HG02642 (cell line): ENCODE measurements at regions not wholly inside any gene's neighbourhood (a gene's known extent, or its start where the extent isn't known, plus 50 kb on each side); places are given as distances from the start of the nearest gene placed in this dataset.
"Not testable (repeated sequence)": the region's sequence is repeated elsewhere in the genome, so short reads cannot be mapped to it uniquely, and the experiment has no call there.

ENCODE experiments used
- ATAC-seq: cut with Tn5 transposase; IDR thresholded peaks from one replicate; pipeline ENCODE4 v1.9.1; 2021; ENCODE audit warnings: mild to moderate bottlenecking; ENCODE audit not compliant: unreplicated experiment, poor library complexity

DNA sequence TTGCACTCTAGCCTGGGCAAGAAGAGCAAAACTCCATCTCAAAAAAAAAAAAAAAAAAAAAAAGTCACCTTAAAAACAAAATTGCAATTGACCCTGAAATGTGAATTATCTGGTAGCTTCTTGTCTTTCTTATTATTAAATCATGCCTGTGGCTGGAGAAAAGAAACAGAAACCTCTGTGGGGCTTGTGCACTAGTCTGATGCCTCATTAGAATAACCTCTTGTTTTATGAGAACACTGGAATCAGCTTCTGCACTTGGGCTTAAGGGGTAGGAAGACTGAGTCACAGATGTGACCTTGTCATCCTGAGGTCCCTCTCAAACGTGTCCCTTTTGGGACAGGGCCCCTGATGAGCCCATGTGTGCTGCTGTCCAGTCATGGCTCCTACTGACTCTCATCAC lies 237.9 kb downstream of the DACT1 start:
- ATAC-seq, result no peak

DNA sequence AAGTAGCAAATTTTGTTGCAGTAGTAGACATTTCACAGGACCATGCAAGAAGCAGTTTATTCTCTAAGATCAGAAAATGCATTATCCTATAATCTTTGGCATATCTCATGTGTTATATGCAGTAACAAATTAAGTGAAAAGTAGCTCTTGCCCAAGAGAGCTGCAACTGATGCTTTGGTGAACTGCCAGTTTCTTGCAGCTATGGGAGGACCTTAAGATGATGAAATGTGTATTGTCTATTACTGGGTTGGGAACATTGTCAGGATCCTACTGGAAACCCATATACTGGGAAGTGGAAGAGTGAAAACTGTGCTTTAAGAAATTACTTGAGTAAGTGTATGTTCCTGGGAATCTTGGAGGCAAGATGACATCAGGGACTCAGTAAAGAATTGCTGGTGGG lies 238.8 kb downstream of the DACT1 start:
- ATAC-seq, result no peak

DNA sequence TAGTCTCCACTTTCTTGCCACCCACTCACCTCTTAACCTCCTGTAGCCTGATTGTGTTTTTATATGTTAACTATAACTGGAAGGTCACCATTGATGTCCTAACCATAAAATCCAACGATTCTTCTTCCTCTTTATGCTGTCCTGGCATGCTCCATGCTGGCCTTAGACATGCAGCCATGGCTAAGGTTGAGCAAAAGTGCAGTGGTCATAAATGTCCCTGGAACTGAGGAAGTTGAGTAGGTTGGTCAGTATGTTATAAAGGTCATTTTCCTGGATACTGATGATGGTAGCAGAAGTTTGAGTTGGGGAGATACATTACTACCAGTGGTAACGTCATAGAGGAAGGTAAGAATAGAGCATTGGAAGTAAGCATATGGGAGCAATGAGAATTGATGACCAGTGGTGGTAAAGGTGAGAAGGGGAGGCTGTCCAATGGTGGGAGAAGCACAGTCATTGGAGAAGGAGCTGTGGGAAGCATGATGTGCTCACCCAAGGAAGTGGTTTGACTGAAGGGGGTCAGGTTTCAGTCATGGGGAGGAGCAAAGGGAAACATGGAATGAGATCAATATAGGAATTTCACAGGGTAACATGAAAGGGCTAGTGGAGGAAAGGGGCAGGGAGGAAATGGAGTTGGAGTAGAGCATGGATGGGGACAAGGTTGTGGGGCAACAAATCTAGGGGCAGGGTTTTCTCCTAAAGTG lies 240.8 kb downstream of the DACT1 start:
- ATAC-seq, result no peak

DNA sequence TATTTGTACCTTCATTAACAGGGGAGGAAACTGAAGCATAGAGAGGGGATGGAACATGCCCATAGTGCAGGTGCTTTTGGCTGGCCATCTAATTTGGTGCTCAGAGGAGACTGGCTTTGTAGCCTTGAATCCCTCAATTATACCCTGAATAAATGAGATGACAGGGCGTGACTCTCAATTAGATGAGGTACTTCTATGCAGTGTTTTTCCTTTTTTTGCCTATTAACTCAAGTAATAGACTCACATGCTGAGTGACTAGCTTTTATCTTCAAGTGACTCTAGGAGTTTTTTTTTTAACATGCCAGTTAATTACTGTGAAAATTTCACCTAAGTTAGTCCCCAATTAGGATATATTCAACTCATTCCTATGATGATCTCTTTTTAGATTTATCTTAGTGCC lies 243.7 kb downstream of the DACT1 start:
- no peak for ATAC-seq

DNA sequence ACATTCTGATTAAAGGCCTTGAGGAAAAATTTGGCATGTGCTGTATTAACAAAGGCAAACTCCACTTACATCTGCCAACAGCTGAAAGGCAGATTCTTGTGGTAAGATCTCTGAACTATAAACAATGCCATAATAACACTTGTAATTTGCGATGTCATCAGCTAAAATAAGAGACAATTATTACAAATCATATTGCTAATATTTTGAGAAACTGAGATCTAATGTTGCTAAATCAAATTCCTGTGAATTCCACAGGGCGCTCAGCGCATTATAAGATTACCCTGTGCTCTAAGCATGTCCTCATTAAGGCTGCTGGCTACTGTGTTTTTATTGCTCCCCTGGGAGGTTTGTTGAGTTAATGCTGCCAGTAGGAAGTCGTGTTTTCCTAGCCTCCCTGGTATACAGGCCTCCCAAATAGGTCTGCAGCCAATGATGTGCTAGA lies 244.8 kb downstream of the DACT1 start:
- ATAC-seq, result no peak

DNA sequence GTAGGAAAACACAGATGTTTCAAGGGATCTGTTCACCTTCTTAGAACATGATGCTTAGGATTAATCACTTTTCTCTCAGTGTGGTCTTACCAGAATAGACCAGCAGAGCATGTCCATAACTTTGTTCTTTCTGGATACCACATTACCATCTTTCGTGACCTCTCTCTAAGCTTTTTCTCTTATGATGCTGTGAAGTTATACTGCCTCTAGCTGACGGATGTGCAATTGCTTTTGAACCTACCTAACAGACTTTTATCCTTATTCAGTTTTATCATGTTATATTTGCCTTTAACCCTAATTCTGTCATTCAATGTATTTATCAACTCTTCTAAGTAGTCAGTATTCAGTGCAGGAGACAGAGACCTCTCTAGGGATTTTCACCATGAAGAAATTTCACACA lies 246.7 kb downstream of the DACT1 start:
- no peak for ATAC-seq

DNA sequence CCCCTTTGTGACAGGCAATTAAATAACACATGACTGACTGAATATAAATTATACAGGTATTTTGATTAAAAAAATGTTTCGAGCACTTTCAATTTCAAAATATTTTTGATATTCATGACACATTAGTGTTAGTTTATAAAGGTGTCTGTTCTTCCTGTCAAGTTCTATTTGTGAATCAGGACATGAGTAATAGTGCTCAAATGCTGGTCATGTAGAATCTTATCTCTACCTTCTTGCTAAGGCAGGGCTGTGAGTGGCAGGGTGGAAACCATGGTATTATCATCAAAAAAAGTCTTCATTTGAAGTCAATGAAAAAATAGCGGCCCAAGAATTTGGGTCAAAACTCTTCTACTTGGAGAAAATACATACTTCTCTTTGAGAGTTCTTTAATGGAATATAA lies 250.2 kb downstream of the DACT1 start:
- ATAC-seq, result no peak

DNA sequence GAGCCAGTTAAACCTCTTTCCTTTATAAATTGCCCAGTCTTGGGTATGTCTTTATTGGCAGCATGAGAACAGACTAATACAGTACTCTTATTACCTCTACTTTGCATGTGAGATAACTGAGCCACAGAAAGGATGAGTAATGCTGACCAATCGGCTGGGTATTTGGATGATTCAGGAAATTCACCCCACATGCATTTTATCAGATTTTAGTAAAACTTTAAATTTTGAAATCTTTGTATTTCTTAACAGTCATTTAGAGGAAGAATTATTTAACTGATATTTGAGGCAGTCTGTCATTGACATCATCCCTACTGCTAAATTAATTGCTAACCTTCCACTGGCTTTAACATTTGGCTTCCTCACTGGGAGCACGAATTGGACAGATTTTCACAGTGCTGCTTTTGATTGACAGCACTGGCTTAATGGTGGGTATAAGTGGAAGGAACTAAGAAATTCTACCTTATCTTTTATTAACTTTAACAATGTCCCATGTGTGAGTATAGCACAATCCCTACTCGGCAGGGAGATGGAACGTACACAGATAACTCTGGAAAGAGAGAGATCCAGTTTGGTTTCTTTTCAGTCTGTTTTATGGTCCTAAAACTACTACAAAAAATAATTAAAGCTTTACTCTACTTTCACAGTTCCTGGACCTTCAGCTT lies 261.0 kb downstream of the DACT1 start:
- no peak for ATAC-seq

DNA sequence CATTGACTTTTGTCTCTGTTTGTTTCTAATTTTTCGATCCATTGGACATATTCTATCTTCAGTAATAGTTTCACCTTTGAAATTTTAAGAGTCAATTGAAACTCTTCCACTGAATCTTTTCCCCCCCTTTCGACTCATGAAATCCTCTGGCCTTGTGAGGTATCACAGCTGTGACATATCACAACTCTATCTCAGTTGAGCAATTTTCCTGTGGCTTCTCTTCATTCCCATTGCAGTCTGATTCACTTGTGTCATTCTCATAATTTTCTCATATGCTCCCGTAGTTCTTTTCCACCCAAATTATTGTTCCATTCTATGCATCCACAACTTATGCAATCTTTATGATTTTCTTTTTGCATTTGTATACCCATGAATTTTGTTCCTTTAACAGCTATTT lies 261.6 kb downstream of the DACT1 start:
- no peak for ATAC-seq

DNA sequence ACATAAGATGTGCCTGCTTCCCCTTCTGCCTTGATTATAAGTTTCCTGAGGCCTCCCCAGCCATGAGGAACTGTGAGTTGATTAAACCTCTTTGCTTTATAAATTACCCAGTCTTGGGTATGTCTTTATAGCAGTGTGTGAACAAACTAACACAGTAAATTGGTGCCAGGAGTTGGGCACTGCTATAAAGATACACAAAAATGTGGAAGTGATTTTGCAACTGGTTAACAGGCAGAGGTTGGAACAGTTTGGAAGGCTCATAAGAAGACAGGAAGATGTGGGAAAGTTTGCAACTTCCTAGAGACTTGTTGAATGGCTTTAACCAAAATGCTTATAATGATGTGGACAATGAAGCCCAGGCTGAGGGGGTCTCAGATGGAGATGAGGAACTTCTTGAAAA lies 264.1 kb downstream of the DACT1 start:
- no peak for ATAC-seq

DNA sequence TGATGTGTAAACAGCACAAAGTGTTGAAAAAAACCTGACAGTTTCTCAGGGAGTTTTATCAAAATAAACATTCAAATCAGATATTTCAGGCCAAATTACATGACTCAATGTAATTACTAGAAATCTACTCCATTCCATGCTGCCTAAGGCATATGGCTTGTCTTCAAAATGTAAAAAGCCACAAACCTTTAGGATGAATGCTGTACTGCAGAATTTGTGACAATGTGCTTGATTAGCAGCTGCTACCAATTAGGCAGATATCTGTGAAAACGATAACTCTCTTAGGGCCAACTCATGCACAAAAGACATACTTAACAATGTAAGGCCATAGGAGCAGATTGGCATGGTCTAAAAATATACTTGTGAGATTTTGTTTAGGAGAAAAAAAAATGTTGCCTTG lies 267.0 kb downstream of the DACT1 start:
- ATAC-seq, result no peak

DNA sequence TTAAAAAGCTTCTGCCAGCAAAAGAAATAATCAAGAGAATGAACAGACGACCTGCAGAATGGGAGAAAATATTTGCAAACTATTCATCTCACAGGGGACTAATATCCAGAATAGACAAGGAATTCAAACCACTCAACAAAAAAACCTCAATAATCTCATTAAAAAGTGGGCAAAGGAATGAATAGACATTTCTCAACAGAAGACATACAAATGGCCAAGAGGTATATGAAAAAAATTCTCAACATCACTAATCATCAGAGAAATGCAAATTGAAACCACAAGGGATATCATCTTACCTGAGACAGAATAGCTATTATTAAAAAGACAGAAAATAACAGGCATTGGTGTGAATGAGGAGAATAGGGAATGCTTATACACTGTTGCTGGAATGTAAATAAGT lies 270.0 kb downstream of the DACT1 start:
- ATAC-seq, result no peak

DNA sequence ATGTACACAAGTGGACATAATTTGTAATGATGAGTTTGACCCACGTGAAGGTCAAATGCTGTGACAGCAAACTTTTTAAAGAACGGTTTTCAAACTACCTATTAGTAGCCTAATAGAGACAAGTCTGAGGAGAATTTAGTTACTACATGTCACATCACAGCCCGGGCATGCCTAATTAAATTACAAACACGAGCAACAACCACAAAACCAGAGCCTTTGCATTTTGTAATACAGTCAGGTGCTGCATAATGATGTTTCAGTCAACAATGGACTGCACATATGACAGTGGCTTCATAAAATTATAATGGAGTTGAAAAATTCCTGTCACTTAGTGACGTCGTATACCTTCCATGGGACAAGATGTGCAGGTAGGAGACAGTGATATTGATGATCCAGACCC lies 274.5 kb downstream of the DACT1 start:
- no peak for ATAC-seq

DNA sequence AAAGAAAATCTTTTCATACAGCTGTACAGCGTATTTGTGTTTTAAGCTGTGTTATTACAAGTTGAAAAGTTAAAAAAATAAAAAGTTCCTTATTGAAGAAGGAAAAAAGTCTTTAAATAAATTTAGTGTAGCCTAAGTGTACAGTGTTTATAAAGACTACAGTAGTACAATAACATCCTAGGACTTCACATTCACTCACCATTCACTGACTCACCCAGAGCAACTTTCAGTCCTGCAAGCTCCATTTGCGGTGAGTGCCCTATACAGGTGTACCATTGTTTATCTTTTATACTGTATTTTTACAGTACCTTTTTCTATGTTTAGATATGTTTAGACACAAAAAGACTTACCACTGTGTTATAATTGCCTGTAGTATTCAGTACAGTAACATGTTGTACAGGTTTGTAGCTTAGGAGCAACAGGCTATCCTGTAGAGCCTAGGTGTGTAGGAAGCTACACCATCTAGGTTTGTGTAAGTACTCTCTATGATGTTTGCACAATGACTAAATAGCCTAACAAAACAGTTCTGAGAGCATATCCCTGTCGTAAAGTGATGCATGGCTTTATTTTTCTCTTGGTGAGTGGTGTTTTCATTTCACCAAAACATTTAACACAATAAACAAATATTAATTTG lies 275.2 kb downstream of the DACT1 start:
- no peak for ATAC-seq

DNA sequence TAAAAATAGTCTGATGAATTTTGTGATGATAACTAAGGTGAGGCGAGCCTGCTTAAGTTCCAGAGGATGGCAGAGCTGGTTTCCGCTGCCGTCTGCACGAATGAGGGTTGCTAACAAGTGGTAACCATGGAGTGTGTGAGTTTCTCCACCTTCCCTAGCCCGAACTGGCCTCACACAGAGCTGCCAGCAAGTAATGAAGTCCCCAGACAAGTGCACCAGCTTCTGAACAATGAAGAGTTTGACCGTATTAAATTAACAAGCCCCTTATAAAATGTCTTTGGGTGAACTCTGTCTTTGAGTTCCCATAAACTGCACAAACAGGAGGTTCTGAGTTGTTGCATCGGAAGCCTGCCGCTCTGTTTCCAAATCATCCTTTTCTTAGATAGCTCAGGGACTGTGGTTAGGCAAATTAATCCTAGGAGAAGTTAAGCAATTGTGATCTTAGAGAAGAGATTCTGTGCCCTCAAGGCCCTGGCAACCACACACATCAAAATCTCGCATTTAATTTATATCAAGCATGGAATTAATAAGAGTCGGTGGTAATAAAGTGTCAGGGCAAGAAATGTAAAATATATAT lies 274.1 kb upstream of the DAAM1 start:
- ATAC-seq, result no peak

DNA sequence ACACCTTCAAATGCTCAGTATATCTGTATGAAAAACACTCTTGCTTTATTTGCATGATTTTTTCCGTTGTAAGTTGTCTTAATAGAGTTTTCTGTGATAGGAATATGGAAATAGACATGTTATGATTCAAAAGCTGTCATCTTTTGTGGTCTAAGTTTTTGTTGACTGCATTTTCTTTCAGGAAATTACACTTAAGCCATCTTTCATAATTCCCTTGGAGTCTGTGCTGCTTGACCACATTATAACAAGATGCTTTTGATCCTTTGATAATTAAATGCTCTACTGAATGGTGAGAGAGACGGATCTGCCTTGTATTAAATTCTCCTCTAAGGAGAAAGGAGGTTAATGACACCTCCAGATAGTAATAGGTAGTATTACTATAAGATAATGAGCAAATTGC lies 272.8 kb upstream of the DAAM1 start:
- no peak for ATAC-seq

DNA sequence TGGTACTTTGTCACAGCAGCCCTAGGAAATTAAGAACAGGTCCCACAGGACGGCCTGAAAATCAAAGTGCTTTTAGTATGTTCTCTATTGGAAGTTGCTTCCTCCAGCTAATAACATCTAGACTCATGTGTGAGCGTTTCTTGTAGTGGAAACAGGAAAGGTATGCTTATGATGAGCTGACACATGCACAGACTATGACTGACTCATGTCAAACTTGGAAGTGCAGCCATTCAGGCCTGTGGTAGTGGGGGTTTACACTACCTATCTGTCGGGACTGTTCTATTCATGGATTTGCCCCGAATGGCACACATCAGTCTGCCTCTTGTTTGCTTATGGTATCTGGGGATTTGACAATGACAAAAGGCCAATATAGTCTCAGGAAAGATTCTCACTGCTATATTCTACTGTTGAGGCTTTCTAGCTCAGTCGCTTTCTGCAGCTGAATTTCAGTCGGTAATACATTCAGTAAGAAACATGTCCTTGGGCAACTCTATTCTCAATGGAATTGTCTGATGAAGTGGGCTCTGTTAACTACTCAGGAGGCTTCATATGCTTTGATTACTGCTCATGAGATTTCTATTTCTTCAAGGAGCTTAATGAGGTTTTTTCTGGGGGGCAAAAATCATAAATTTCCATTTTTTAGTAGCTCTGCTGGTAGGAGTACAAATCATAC lies 270.3 kb upstream of the DAAM1 start:
- ATAC-seq, result no peak

DNA sequence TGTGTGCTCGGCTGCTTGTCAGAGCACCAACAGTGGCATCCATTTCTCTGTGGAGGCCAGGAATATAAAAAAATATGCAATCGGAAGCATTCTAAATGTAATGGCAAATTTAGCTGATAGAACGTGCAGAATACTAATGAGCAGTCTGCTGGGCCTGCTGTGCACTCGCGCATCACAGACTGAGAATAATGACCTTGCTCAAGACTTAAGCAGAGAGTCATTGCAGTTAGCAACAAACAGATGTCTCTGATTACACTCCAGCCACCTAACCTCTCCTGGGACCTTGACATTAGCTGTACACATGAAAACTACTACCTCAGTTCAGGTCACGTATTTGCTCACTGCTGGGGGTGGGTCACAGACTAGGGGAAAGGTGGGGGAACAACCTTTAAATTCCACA lies 269.2 kb upstream of the DAAM1 start:
- ATAC-seq, result no peak

DNA sequence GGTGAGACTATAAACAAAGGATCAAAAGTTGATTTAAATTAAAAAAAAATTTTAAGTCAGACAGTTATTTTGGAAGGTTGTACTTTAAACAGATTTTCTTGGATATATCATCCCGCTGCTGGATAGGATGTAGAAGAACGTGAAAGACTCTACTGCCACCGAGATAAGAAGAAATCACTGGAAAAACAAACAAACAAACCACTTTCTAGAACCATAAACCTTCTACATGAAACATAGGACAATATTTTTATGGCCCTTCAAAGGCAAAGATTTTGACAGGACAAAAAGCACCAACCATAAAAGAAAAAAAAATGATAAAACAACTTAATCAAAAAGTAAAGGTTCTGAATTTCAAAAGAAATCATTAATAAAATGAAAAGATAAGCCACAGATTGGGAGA lies 268.2 kb upstream of the DAAM1 start:
- ATAC-seq, result no peak

DNA sequence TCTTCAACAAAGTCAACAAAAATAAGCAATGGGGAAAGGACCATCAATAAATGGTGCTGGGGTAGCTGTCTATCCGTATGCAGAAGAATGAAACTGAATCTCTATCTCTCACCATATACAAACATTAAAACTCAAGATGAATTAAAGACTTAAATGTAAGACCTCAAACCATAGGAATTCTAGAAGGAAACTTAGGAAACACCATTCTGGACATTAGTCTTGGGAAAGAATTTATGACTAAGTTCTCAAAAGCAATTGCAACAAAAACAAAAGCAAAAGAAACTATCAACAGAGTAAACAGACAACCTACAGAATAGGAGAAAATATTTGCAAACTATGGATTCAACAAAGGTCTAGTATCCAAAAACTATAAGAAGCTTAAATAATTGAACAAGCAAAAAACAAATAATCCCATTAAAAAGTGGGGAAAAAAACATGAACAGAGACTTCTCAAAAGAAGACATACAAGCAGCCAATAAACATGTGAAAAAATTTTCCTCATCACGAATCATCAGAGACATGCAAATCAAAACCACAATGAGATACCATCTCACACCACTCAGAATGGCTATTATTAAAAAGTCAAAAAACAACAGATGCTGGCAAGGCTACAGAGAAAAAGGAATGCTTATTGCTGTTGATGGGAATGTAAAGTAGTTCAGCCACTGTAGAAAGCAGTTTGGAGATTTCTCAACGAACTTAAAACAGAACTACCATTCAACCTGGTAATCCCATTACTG lies 266.1 kb upstream of the DAAM1 start:
- ATAC-seq, result not testable (repeated sequence)
